ENCODE measurements at regions not wholly inside any gene's neighbourhood (a gene's known extent, or its start where the extent isn't known, plus 50 kb on each side); places are given as distances from the start of the nearest gene placed in this dataset.

DNA sequence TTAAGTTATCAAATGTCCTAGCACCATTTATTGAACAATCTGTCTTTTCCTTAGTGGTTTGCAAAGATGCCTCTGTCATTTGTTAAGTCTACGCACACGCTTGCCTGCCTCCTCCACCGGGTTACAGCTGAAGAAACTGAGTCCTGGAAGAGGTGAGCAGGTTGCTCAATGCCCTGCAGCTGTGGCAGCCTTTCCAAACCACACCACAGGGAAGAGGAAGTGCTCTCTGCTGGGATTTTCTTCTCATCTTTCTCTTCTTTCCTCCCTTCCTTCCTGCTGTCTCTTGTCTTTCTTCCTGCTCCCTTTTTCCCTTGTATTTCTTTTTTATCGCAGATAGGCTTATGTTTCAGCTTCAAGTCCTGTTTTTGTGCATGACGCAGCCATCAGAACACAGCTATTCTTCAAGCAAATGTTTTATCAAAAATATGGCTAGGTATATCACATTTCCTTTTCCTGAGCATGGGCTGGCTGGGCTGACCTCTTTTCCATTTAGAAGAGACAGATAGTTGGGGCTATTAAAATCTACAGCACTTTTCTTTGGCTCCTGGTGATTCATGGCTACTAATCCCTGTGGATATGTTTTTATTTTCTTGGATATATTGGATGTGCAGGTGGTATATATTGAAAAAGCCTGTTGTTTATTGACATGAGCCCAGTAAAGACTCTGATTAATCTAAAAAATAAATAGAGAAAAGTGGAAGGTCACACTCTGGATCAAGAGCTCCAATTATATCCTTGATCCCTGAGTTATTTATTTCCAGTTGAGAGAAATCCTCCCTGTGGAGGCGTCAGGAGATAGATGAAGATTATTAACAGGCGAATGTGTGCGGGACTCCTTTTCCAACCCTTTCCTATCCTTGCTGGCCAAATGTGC, 214.6 kb downstream of the TSN start:
- no peak for DNase-seq

DNA sequence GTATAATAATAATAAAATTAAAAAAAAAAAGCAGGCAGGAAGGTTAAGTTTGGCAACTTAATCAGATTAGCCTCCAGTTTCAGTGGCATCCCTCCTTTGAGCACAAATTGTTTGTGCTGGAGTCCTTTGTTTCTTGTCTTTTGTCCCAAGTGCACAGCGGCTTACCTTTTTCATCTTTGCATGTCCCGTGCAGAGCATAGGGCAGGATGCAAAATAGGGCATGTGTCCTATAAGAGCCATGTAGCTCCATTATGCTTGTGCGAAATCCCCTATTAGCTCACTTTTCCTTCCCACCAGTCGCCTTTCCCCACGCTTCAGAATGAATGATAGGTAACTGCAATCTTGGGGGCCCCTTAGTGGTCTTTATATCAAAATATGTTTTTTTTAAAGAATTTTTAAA, 216.8 kb downstream of the TSN start:
- DNase-seq, result no peak

DNA sequence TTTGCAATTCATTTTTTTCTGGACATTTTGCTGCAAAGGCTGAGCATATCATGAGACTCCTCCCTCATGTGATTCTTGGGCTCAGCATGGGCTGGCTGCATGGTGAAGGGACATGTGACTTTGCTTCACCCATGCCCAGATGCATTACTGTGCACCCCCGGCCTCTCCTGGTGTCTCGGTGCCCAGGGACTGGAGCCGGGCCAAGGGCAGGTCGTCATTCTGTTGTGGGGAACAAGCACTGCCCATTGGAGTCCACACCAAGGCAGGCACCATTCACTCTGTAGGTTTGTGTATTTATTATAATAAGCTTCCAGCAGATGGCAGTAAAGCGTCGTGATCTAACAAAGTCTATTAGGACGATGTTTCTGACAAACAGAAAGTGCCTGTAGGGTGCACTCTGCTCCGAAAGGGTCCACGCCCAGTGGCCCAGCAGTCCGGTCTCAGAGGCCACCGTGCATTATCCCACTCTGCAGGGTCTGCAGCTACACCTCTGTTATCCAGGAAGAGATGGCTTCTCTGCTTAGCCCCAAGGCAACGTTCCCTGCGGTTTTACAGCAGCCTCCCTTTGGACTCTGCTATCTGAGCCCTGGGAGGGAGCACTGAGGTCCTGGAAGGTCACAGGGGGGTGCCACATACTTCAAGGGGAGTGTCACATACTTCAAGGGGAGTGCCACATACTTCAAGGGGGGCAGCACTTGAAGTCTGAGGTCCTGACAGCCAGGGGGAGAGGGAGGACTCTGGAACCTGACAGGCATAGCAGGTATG, 219.6 kb downstream of the TSN start:
- DNase-seq, result peak; percentile 88

DNA sequence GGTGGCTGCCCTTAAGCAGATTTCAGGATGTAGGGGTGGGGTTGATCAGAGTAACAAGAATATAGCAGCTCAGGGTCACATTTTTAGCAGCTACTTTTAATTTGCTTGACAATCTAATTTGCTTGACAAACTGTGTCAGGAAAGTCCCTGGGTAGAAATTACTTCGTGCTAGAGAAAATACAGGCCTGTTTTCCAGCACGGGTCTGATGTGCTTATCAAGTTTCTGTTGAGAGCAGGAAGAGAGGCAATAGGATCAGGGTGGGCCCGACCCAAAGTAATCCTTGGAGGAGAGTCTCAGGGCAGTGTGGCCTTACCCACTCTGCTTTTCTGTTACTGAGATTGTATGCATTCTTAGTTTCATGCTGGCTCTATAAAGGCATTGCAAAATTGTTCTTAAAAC, 221.5 kb downstream of the TSN start:
- DNase-seq, result no peak

GRCh38 chr2:121977326-121977725, 221.9 kb downstream of the TSN start:
- no peak for DNase-seq

DNA sequence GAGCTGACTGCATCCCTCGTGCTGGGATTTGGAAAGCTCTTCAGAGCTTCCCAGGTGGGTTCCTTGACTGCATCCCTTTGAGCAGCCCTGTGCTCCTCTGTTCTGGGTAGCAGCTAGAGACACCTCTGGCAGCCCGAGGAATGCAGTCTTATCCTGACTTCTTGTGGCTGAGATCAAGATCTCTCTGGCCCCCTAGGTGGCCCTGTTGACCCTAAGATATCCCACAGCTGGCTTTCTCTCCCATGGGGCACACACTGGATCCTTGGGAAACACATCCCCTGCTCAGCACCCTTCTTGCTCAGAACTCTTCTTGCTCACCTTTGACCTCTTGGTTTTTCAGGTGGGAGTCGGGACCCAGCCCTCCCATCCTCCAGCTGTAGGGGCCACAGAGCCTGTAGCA, 237.2 kb downstream of the TSN start:
- DNase-seq, result no peak

DNA sequence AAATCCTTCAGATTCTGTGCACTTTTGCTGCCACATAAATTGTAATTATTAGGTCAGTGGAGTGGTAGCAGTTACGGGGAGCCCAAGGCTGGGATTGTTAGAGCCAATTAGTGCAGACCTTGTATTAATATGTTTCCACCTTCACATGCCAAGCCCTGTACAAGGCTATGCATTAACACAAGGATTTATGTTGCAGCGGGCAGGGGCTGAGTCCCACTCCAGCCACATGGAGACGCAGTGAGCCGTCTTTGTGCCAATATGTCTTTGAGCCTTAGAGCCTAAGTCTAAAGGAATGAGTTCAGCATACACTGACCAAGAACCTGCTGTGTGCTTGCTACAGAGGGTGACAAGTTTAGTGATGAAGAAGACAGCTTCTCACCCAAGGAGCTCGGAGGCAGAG, 238.2 kb downstream of the TSN start:
- DNase-seq, result no peak

DNA sequence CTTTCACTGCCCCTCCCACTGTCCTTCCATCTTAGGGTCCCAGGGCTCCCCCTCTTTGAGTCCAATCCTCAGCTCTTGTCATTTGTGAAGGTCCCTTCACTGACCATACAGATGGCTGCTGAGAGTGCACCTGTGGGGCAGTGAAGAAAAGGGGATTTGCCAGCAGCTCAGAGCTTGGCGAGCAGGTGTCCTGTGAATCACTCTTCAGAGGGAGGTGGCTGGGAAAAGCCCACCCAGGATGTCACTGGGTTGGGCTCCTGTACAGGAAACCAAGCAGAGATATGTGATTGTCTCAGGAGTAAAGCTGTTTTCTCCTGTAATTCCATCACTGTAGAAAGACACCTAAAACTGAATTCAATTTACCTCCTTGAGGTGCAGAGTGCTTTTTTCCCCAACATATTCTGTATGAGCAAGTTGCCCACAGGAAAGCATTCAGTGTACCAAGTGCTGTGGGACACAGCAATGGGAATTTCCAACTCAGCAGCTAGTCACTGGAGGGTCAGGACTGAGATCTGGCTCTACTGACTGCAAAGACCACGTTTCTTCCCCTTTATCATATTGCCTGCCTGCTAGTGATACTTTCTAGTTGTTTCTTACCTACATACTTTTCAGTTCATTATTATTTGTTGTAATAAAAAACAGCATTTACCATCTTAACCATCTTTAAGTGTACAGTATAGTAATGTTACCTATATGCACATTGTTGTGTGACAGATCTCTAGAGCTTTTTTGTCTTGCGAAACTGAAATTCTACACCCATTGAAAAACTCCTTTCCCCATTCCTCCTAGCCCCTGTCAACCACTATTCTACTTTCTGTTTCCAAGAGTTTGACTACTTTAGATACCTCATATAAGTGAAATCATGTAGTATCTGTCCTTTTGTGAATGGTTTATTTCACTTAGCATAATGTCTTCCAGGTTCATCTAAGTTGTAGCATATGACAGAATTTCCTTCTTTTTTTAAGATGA, 239.1 kb downstream of the TSN start:
- DNase-seq, result no peak

DNA sequence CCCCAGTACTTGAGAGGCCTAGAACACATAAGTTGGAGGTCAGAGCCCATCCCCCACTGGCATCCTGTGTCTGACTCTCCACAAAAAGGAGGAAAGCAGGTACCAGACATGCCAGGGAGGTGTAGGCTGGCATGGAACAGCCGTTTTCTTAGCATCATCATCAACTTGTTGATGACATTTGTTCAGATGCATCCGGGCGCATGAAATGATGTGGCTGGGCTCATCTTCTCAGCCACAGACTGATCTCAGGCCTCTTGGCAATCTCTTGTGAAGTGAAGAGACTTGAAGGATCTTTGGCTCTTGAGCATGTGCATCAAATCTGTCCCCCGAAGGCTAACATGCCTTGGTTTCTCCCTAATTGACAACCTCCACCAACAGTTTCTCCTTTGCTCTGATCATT, 243.3 kb downstream of the TSN start:
- DNase-seq, result peak; percentile 22

DNA sequence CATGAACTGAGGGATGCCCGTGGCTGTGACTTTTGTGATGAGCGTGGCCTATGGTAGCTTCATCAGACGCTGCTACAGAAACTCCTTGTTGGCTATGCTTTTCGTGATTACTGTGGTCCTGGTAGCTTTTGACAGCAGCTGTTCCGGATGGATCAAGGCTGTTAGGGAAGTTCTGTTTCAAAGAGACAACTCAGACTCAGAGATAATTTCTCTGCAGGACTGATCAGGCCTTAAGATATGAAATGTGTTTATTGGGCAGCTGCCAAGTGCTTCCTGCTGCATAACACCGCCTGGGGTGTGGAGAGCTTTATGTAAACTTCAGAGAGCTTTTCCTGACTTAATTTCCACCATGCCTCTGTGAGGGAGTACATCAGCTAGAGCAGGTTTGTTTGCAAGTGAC, 243.8 kb downstream of the TSN start:
- DNase-seq, result peak; percentile 94

DNA sequence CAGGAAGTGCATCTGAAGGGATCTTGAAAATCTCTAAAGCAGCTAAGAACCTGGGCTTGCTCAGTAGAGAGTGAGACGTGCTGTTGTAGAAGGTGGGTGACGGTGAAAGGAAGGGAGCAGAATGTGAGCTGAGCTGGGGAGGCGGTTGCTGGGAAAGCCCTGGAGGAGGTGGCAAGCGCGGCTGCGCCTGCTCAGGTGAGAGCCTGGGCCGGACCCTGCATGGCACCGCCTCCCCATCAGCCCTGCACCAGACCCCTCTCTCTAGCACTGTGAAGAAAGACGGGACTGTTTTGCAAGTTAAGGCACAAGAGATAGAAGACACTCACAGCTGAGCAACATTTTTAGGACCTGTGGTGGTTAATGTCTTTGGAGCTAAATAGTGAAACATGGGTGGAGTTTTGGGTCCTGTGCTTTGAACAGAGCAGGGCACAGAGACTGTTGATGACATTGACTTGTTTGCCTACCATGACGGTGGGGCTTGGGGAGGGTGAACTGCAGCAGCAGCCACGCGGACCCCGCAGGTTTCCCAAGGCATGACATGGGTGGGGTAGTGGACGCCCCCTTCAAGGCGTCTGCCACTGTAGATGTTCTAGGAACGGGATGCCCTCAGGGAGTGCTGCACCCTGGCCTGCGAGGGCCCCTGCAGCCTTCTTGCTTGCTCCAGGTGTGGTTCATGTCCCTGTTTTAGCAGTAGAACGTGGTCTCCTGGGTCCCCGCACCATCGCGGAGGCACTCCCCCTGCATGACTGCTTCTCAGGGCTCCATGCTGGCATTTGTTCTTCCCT, 245.3 kb downstream of the TSN start:
- DNase-seq, result no peak

- no peak for DNase-seq
These were observed 246.0 kb downstream of the TSN start for GRCh38 chr2:122001441-122001874.

DNA sequence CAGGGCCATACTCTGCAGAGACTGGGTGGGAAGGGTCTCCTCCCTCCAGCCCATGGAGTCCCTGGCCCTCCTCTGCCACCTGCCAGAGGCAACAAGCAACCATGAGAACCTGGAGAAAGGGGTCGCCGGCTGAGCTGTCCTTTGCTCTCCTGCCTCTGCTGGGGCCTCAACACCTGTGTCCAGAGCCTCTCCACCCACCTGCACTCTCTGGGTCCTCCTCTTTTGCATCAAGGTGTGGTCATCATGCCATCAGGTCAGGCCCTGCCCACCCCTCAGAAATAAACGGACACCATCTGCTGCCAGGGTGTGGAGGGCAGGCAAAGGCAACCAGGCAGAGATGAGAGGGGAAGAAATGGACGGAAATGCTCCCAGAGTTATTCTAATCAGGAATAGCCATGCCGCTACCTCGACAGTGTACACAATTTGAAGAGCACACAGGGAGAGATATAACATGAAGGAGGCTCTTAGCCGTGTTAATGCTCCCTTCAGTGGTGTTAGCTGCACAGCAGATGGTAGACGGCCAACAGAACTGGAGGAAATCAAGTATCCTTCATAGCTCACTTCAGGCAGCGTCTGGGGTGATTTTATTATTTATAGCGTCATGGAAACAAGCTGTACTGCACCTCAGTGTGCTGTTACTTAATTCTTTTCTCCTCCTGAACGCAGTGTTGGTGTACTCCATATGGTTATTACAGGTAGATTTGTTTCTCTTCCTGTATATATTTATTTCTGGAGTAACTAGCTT, 247.9 kb downstream of the TSN start:
- no peak for DNase-seq

- no peak for DNase-seq
These were observed 251.7 kb downstream of the TSN start for GRCh38 chr2:122007126-122007525.

- no peak for DNase-seq
These were observed 252.1 kb downstream of the TSN start for GRCh38 chr2:122007577-122007976.

DNA sequence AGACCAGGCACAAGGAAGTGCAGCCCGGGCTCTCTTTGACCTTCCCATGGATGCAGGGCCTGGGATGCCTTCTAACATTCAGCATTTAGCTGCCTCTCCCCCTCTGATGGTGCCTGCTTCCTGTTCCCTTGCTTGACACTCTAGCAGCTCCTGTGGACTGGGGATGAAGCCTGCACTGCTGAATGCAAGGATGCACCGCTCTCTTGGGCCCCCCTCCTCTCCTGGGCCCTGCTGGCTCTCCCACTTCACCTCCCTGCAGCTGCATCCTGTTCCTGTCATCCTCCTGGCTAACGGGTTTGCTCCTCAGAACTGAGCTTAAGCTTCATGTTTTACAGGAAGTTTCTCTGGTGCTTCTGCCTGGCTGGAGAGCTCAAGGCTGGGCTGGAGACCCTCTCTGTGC, 254.1 kb downstream of the TSN start:
- DNase-seq, result peak; percentile 18

DNA sequence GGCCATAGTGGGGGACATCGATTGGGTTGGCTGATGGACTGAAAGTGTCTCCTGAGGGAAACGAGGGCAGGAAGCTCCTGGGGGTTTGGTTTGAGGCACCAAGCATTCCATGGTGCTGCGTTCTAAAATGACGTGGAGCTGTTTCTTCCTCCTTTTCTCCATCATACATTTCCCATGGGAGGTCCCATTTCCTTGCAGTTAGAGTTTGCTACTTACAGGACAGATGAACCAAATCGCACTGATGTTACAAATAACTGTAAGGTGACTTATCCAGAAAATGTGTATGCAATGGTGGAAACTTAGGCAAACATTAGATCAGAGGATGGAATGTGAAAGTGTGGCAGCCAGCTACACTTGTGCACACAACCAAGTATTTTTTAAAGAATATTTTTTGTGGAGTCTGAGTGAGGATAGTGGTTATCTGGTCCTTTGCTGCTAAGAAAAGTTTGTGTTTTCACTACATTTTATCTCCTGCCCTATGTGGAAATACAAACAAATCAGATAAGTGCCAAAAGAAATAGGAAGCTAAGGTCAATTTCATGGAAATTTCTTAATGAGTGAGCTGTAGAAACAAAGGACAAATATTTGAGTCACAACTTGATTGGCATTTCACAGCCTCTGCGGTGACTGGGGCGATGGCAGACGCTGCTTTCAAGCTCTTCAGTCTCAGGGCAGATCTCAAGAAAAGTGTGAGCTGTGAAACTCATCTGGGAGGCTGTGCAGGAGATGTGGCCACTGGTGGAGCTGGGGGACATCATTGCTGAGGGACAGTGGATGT, 256.2 kb downstream of the TSN start:
- peak; percentile 11 for DNase-seq

- no peak for DNase-seq
These were observed 263.3 kb downstream of the TSN start for GRCh38 chr2:122018736-122019135.

- DNase-seq, result no peak
These were observed 264.3 kb downstream of the TSN start for GRCh38 chr2:122019724-122020123.

- DNase-seq, result no peak
These were observed 264.9 kb downstream of the TSN start for GRCh38 chr2:122020377-122020776.
